Upper lobe of left lung (tissue), 4 donors: ENCODE measurements at regions not wholly inside any gene's neighbourhood (a gene's known extent, or its start where the extent isn't known, plus 50 kb on each side); places are given as distances from the start of the nearest gene placed in this dataset.

Experiments
- EP300 ChIP-seq, 4 donors: sonication (generic); formaldehyde crosslinking; IDR thresholded peaks; one replicate each; pipeline ENCODE4 v1.5.1; 2017; ENCODE audit warnings: antibody characterized with exemption in 4 of 4, control low read depth in 2 of 4
- POLR2A ChIP-seq, 4 donors: fragments of 450-650 bp; IDR thresholded peaks; one replicate each; pipeline ENCODE4 v1.5.1; 2016 to 2017; ENCODE audit warnings: antibody characterized with exemption in 4 of 4, mild to moderate bottlenecking in 2 of 4
- POLR2AphosphoS5 ChIP-seq, 2 donors: sonication (generic); formaldehyde crosslinking; IDR thresholded peaks; one replicate each; pipeline ENCODE4 v1.5.1; 2017; ENCODE audit warnings: antibody characterized with exemption in 2 of 2
- TF ChIP-seq, protein P1 (sequence below), 6 experiments: fragments of 450-650 bp in 4 of 6; fragments of 200-600 bp in 2 of 6; sonication (generic) in 2 of 6; IDR thresholded peaks; one replicate each; pipeline ENCODE4 v1.5.1; 2016 to 2019; ENCODE audit warnings: antibody characterized with exemption in 6 of 6

DNA sequence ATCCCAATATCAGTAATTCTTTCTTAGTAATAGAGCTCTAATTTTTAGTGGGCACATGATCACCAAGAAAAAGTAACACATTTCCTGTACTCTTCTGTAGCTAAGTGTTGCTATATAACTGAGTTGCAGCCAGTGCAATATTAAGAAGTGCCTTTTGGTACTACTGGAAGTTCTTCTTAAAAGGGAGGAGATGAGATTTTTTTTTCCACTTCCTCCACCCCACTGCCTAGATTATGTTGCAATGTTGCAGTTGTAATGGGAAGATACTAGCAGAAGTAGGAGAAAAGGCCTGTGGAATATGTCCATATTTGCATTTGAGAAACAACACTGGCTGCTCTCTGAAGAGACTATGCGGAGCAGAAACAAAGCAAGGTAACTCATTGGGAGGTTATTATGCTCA, 280.6 kb upstream of the ANO5 start:
- TF ChIP-seq, protein P1, sequence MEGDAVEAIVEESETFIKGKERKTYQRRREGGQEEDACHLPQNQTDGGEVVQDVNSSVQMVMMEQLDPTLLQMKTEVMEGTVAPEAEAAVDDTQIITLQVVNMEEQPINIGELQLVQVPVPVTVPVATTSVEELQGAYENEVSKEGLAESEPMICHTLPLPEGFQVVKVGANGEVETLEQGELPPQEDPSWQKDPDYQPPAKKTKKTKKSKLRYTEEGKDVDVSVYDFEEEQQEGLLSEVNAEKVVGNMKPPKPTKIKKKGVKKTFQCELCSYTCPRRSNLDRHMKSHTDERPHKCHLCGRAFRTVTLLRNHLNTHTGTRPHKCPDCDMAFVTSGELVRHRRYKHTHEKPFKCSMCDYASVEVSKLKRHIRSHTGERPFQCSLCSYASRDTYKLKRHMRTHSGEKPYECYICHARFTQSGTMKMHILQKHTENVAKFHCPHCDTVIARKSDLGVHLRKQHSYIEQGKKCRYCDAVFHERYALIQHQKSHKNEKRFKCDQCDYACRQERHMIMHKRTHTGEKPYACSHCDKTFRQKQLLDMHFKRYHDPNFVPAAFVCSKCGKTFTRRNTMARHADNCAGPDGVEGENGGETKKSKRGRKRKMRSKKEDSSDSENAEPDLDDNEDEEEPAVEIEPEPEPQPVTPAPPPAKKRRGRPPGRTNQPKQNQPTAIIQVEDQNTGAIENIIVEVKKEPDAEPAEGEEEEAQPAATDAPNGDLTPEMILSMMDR (IDR thresholded peaks at IDR 0.05): no peak
- no peak for TF ChIP-seq POLR2A (IDR thresholded peaks at IDR 0.05)
- no peak for TF ChIP-seq POLR2AphosphoS5 (IDR thresholded peaks at IDR 0.05)
- TF ChIP-seq EP300 (IDR thresholded peaks at IDR 0.05): no peak
